GM23338 (cell line): ENCODE measurements at regions not wholly inside any gene's neighbourhood (a gene's known extent, or its start where the extent isn't known, plus 50 kb on each side); places are given as distances from the start of the nearest gene placed in this dataset.

Source experiments
- ATAC-seq: fragments of 200-7000 bp; cut with Tn5 transposase; 3 replicates; pipeline ENCODE4 v1.9.1; 2020
- DNase-seq: peaks from one replicate; pipeline ENCODE4 v3.0.0-alpha.2; 2015; ENCODE audit warnings: low spot score
- H2AFZ ChIP-seq: fragments of 200-600 bp; sonication (generic); 2 replicates; pipeline ENCODE4 v1.8.0; 2016; ENCODE audit warnings: antibody characterized with exemption, mild to moderate bottlenecking, moderate library complexity
- H3F3A ChIP-seq: fragments of 200-600 bp; sonication (generic); replicated peaks from 2 replicates; pipeline ENCODE4 v1.8.0; 2017; ENCODE audit warnings: antibody characterized with exemption, mixed run types, low read depth
- H3K27ac ChIP-seq: fragments of 200-600 bp; sonication (generic); 2 replicates; pipeline ENCODE4 v1.6.1; 2016; ENCODE audit warnings: low read depth
- H3K27me3 ChIP-seq: fragments of 200-600 bp; sonication (generic); 2 replicates; pipeline ENCODE4 v1.8.0; 2016; ENCODE audit warnings: mild to moderate bottlenecking, mixed run types, moderate library complexity; ENCODE audit not compliant: insufficient read depth
- H3K36me3 ChIP-seq: fragments of 200-600 bp; sonication (generic); 2 replicates; pipeline ENCODE4 v1.8.0; 2016; ENCODE audit warnings: mild to moderate bottlenecking; ENCODE audit not compliant: insufficient read depth
- H3K4me1 ChIP-seq: fragments of 200-600 bp; sonication (generic); 2 replicates; pipeline ENCODE4 v1.8.0; 2016; ENCODE audit warnings: mild to moderate bottlenecking, moderate library complexity; ENCODE audit not compliant: insufficient read depth
- H3K4me2 ChIP-seq: fragments of 200-600 bp; sonication (generic); 2 replicates; pipeline ENCODE4 v1.7.1; 2017; ENCODE audit warnings: mixed run types
- H3K4me3 ChIP-seq: fragments of 200-600 bp; sonication (generic); 2 replicates; pipeline ENCODE4 v1.6.1; 2016; ENCODE audit warnings: mixed run types
- H3K79me2 ChIP-seq: fragments of 200-600 bp; sonication (generic); replicated peaks from 2 replicates; pipeline ENCODE4 v1.8.0; 2017; ENCODE audit warnings: mild to moderate bottlenecking; ENCODE audit not compliant: insufficient read depth
- H3K9me2 ChIP-seq: fragments of 200-600 bp; sonication (generic); 2 replicates; pipeline ENCODE4 v1.8.0; 2017; ENCODE audit not compliant: insufficient read depth
- H4K20me1 ChIP-seq: fragments of 200-600 bp; sonication (generic); replicated peaks from 2 replicates; pipeline ENCODE4 v1.8.0; 2017; ENCODE audit warnings: mild to moderate bottlenecking; ENCODE audit not compliant: insufficient read depth
- H3K27ac Mint-ChIP-seq: 2 replicates; pipeline ENCODE4 v1.8.0; 2020; ENCODE audit warnings: inconsistent platforms, mild to moderate bottlenecking, moderate library complexity, mixed read lengths
- H3K27me3 Mint-ChIP-seq: 3 replicates; pipeline ENCODE4 v1.8.0; 2022; ENCODE audit warnings: low read depth, mild to moderate bottlenecking, moderate library complexity, mixed read lengths, inconsistent platforms; ENCODE audit not compliant: insufficient read depth, poor library complexity
- H3K36me3 Mint-ChIP-seq: 3 replicates; pipeline ENCODE4 v1.8.0; 2021; ENCODE audit warnings: low read depth, mild to moderate bottlenecking, inconsistent platforms, moderate library complexity, mixed read lengths
- H3K4me1 Mint-ChIP-seq: 3 replicates; pipeline ENCODE4 v1.8.0; 2020; ENCODE audit warnings: mild to moderate bottlenecking, inconsistent platforms, mixed read lengths
- H3K4me3 Mint-ChIP-seq: 3 replicates; pipeline ENCODE4 v1.8.0; 2021; ENCODE audit warnings: moderate library complexity, mild to moderate bottlenecking, inconsistent platforms, mixed read lengths
- H3K9me3 Mint-ChIP-seq: 3 replicates; pipeline ENCODE4 v1.8.0; 2020; ENCODE audit warnings: moderate library complexity, mild to moderate bottlenecking, inconsistent platforms, mixed read lengths
- CREB1 ChIP-seq: fragments of 250-450 bp; sonication (Bioruptor Pico); IDR thresholded peaks from 2 replicates; pipeline ENCODE4 v1.5.0; 2020; ENCODE audit warnings: low read depth, mild to moderate bottlenecking, moderate library complexity
- ETS1 ChIP-seq: IDR thresholded peaks from 2 replicates; pipeline ENCODE4 v1.6.1; 2016; ENCODE audit warnings: antibody characterized with exemption
- JUNB ChIP-seq: IDR thresholded peaks from one replicate; pipeline ENCODE4 v1.6.1; 2016; ENCODE audit warnings: antibody characterized with exemption; ENCODE audit not compliant: unreplicated experiment
- NANOG ChIP-seq: IDR thresholded peaks from 2 replicates; pipeline ENCODE4 v1.6.1; 2016; ENCODE audit warnings: antibody characterized with exemption, borderline replicate concordance
- REST ChIP-seq: IDR thresholded peaks from one replicate; pipeline ENCODE4 v1.6.1; 2018; ENCODE audit warnings: antibody characterized with exemption; ENCODE audit not compliant: unreplicated experiment
- STAT1 ChIP-seq: IDR thresholded peaks from one replicate; pipeline ENCODE4 v1.6.1; 2016; ENCODE audit warnings: antibody characterized with exemption; ENCODE audit not compliant: unreplicated experiment
- ZNF114 ChIP-seq: fragments of 250-450 bp; sonication (Bioruptor Pico); IDR thresholded peaks from 2 replicates; pipeline ENCODE4 v1.5.0; 2020; ENCODE audit warnings: mild to moderate bottlenecking, moderate library complexity
- ZNF331 ChIP-seq: fragments of 250-450 bp; sonication (Bioruptor Pico); IDR thresholded peaks from 2 replicates; pipeline ENCODE4 v1.5.0; 2020; ENCODE audit warnings: low read depth, mild to moderate bottlenecking, moderate library complexity
- TF ChIP-seq, protein P1 (sequence below): fragments of 250-450 bp; sonication (Bioruptor Pico); IDR thresholded peaks from 2 replicates; pipeline ENCODE4 v1.5.0; 2020; ENCODE audit warnings: mild to moderate bottlenecking, moderate library complexity

GRCh38 chr5:57666582-57666981 is 184.0 kb upstream of the ACTBL2 start (continued):
- TF ChIP-seq, protein P1, sequence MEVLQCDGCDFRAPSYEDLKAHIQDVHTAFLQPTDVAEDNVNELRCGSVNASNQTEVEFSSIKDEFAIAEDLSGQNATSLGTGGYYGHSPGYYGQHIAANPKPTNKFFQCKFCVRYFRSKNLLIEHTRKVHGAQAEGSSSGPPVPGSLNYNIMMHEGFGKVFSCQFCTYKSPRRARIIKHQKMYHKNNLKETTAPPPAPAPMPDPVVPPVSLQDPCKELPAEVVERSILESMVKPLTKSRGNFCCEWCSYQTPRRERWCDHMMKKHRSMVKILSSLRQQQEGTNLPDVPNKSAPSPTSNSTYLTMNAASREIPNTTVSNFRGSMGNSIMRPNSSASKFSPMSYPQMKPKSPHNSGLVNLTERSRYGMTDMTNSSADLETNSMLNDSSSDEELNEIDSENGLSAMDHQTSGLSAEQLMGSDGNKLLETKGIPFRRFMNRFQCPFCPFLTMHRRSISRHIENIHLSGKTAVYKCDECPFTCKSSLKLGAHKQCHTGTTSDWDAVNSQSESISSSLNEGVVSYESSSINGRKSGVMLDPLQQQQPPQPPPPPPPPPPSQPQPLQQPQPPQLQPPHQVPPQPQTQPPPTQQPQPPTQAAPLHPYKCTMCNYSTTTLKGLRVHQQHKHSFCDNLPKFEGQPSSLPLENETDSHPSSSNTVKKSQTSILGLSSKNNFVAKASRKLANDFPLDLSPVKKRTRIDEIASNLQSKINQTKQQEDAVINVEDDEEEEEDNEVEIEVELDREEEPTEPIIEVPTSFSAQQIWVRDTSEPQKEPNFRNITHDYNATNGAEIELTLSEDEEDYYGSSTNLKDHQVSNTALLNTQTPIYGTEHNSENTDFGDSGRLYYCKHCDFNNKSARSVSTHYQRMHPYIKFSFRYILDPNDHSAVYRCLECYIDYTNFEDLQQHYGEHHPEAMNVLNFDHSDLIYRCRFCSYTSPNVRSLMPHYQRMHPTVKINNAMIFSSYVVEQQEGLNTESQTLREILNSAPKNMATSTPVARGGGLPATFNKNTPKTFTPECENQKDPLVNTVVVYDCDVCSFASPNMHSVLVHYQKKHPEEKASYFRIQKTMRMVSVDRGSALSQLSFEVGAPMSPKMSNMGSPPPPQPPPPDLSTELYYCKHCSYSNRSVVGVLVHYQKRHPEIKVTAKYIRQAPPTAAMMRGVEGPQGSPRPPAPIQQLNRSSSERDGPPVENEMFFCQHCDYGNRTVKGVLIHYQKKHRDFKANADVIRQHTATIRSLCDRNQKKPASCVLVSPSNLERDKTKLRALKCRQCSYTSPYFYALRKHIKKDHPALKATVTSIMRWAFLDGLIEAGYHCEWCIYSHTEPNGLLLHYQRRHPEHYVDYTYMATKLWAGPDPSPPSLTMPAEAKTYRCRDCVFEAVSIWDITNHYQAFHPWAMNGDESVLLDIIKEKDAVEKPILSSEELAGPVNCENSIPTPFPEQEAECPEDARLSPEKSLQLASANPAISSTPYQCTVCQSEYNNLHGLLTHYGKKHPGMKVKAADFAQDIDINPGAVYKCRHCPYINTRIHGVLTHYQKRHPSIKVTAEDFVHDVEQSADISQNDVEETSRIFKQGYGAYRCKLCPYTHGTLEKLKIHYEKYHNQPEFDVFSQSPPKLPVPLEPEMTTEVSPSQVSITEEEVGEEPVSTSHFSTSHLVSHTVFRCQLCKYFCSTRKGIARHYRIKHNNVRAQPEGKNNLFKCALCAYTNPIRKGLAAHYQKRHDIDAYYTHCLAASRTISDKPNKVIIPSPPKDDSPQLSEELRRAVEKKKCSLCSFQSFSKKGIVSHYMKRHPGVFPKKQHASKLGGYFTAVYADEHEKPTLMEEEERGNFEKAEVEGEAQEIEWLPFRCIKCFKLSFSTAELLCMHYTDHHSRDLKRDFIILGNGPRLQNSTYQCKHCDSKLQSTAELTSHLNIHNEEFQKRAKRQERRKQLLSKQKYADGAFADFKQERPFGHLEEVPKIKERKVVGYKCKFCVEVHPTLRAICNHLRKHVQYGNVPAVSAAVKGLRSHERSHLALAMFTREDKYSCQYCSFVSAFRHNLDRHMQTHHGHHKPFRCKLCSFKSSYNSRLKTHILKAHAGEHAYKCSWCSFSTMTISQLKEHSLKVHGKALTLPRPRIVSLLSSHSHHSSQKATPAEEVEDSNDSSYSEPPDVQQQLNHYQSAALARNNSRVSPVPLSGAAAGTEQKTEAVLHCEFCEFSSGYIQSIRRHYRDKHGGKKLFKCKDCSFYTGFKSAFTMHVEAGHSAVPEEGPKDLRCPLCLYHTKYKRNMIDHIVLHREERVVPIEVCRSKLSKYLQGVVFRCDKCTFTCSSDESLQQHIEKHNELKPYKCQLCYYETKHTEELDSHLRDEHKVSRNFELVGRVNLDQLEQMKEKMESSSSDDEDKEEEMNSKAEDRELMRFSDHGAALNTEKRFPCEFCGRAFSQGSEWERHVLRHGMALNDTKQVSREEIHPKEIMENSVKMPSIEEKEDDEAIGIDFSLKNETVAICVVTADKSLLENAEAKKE (CRISPR knock-in tag) = no peak
- TF ChIP-seq JUNB (no peak), ETS1 (no peak)

- Mint-ChIP-seq H3K4me3 (no peak overlapping the region), H3K36me3 (no peaks in the 10 kb centered on the region), H3K27ac (no peak overlapping the region), H3K9me3 (no peaks in the 10 kb centered on the region), H3K27me3 (no peaks in the 10 kb centered on the region), H3K4me1 (peaks cover 7% of the 10 kb centered on the region; the same call in 2 of the 3 replicates)
- Histone ChIP-seq H2AFZ (no peak overlapping the region), H3K79me2 (no peaks in the 10 kb centered on the region), H3K4me2 (no peak overlapping the region), H3K36me3 (no peaks in the 10 kb centered on the region), H3K27me3 (no peaks in the 10 kb centered on the region), H3K4me3 (no peak overlapping the region), H3F3A (no peaks in the 10 kb centered on the region), H3K9me2 (0 out of 2 replicates have a peak, but pooled peaks cover 5% of the 10 kb centered on the region), H3K4me1 (no peaks in the 10 kb centered on the region), H3K27ac (no peak overlapping the region), H4K20me1 (no peaks in the 10 kb centered on the region)
- ATAC-seq (no peak), DNase-seq (no peak)
- TF ChIP-seq ZNF114 = no peak
- TF ChIP-seq ZNF331 (CRISPR knock-in tag) = no peak
- TF ChIP-seq STAT1 = no peak
- no peak for TF ChIP-seq CREB1 (CRISPR knock-in tag)
- TF ChIP-seq JUNB = no peak
- TF ChIP-seq REST = no peak
- TF ChIP-seq NANOG = no peak
Measured at GRCh38 chr5:57665146-57665936, 182.7 kb upstream of the ACTBL2 start.
